SHP77 treated with DMSO at 0.1 percent for 48 hours (cell line): ENCODE measurements at regions not wholly inside any gene's neighbourhood (a gene's known extent, or its start where the extent isn't known, plus 50 kb on each side); places are given as distances from the start of the nearest gene placed in this dataset.

Experiments
- DNase-seq: peaks from one replicate; lab custom pipeline; 2025; lab: John Stamatoyannopoulos, UW

GRCh38 chr1:187306710-187307415 is 478.1 kb downstream of the PLA2G4A start:
- no peak for DNase-seq

GRCh38 chr1:187310038-187310631 is 481.4 kb downstream of the PLA2G4A start:
- DNase-seq = no peak

GRCh38 chr1:187313115-187313514 is 484.4 kb downstream of the PLA2G4A start:
- peak; percentile 11 for DNase-seq

- DNase-seq = no peak
These were observed 497.8 kb downstream of the PLA2G4A start for GRCh38 chr1:187326557-187326956.

GRCh38 chr1:187336441-187337168 is 507.9 kb downstream of the PLA2G4A start:
- peak; percentile 7 for DNase-seq

GRCh38 chr1:187338762-187339412 is 510.1 kb downstream of the PLA2G4A start:
- no peak for DNase-seq

- DNase-seq = no peak
These were observed 513.7 kb downstream of the PLA2G4A start for GRCh38 chr1:187342495-187342894.

GRCh38 chr1:187374082-187374481 is 545.3 kb downstream of the PLA2G4A start:
- DNase-seq = no peak

- DNase-seq = no peak
These were observed 546.0 kb downstream of the PLA2G4A start for GRCh38 chr1:187374742-187375141.

GRCh38 chr1:187383366-187383765 is 554.6 kb downstream of the PLA2G4A start:
- no peak for DNase-seq

GRCh38 chr1:187384504-187384903 is 555.8 kb downstream of the PLA2G4A start:
- no peak for DNase-seq

GRCh38 chr1:187390215-187390818 is 561.6 kb downstream of the PLA2G4A start:
- no peak for DNase-seq

GRCh38 chr1:187396226-187396625 is 567.5 kb downstream of the PLA2G4A start:
- no peak for DNase-seq

GRCh38 chr1:187396929-187397796 is 568.4 kb downstream of the PLA2G4A start:
- no peak for DNase-seq

- no peak for DNase-seq
These were observed 579.7 kb downstream of the PLA2G4A start for GRCh38 chr1:187408212-187409004.

- no peak for DNase-seq
These were observed 580.6 kb downstream of the PLA2G4A start for GRCh38 chr1:187409341-187409740.

- DNase-seq = no peak
These were observed 582.4 kb downstream of the PLA2G4A start for GRCh38 chr1:187411118-187411517.

GRCh38 chr1:187413405-187414169 is 584.8 kb downstream of the PLA2G4A start:
- peak; percentile 13 for DNase-seq

GRCh38 chr1:187415065-187415464 is 586.3 kb downstream of the PLA2G4A start:
- no peak for DNase-seq

- DNase-seq = no peak
These were observed 588.8 kb downstream of the PLA2G4A start for GRCh38 chr1:187417520-187417919.
